Lower lobe of right lung (tissue), 2 donors: ENCODE measurements at regions not wholly inside any gene's neighbourhood (a gene's known extent, or its start where the extent isn't known, plus 50 kb on each side); places are given as distances from the start of the nearest gene placed in this dataset.

Source experiments
- ATAC-seq, 2 donors: fragments of 200-7000 bp; cut with Tn5 transposase; one replicate each; pipeline ENCODE4 v1.9.1; 2020 to 2022; ENCODE audit warnings: mild to moderate bottlenecking in 2 of 2, moderate library complexity in 2 of 2
- DNase-seq: peaks from one replicate; pipeline ENCODE4 v3.0.0-alpha.2; 2020
- H3K27ac ChIP-seq: fragments of 200-600 bp; one replicate; pipeline ENCODE4 v1.8.0; 2022
- H3K27me3 ChIP-seq: fragments of 200-600 bp; one replicate; pipeline ENCODE4 v1.8.0; 2022; ENCODE audit warnings: low read depth
- H3K36me3 ChIP-seq: fragments of 200-600 bp; one replicate; pipeline ENCODE4 v1.8.0; 2022; ENCODE audit warnings: mild to moderate bottlenecking
- H3K4me1 ChIP-seq: fragments of 200-600 bp; one replicate; pipeline ENCODE4 v1.8.0; 2022
- H3K4me3 ChIP-seq: fragments of 200-600 bp; one replicate; pipeline ENCODE4 v1.8.0; 2022; ENCODE audit warnings: mild to moderate bottlenecking
- H3K9me3 ChIP-seq: fragments of 200-600 bp; one replicate; pipeline ENCODE4 v1.8.0; 2022
- CTCF ChIP-seq: fragments of 200-600 bp; IDR thresholded peaks from one replicate; pipeline ENCODE4 v1.8.0; 2022; ENCODE audit warnings: antibody characterized with exemption, mild to moderate bottlenecking
- intact Hi-C: fragments of 100-400 bp; cut with DNase I; formaldehyde crosslinking; loops from one replicate; pipeline ENCODE4 v1.11.0; 2022
- donor health status: DM: no; HTN: yes; CAD: no; lungs with severe emphysema.

- H3K4me1 ChIP-seq, result no peaks in the 10 kb centered on the region
- TF ChIP-seq CTCF, result no peak
- no peak overlapping the region for H3K27ac ChIP-seq
- no peaks in the 10 kb centered on the region for H3K36me3 ChIP-seq
- H3K4me3 ChIP-seq, result no peak overlapping the region
- no peak for ATAC-seq
- intact Hi-C loops, result no loop called here
- DNase-seq, result no peak
- no peaks in the 10 kb centered on the region for H3K9me3 ChIP-seq
- no peaks in the 10 kb centered on the region for H3K27me3 ChIP-seq
Observed at GRCh38 chr4:177569434-177569833, 127.2 kb upstream of the AGA start.

GRCh38 chr4:177573507-177573906, 131.3 kb upstream of the AGA start:
- no peak for DNase-seq

GRCh38 chr4:177574446-177574845, 132.2 kb upstream of the AGA start:
- ATAC-seq, result no peak
- H3K27ac ChIP-seq, result no peak overlapping the region
- intact Hi-C loops, result no loop called here
- H3K27me3 ChIP-seq, result no peaks in the 10 kb centered on the region
- H3K4me3 ChIP-seq, result no peak overlapping the region
- no peak for DNase-seq
- no peaks in the 10 kb centered on the region for H3K4me1 ChIP-seq
- H3K36me3 ChIP-seq, result no peaks in the 10 kb centered on the region
- TF ChIP-seq CTCF, result no peak
- H3K9me3 ChIP-seq, result no peaks in the 10 kb centered on the region

More at GRCh38 chr4:177573507-177573906, 131.3 kb upstream of the AGA start:
- Histone ChIP-seq H3K36me3 (no peaks in the 10 kb centered on the region), H3K27me3 (no peaks in the 10 kb centered on the region), H3K9me3 (no peaks in the 10 kb centered on the region), H3K4me1 (no peaks in the 10 kb centered on the region), H3K27ac (no peak overlapping the region), H3K4me3 (no peak overlapping the region)
- intact Hi-C loops, result no loop called here
- ATAC-seq, result no peak
- TF ChIP-seq CTCF, result no peak

- ATAC-seq (no peak), DNase-seq (no peak)
- TF ChIP-seq CTCF, result no peak
- Histone ChIP-seq H3K9me3 (no peaks in the 10 kb centered on the region), H3K27me3 (no peaks in the 10 kb centered on the region), H3K36me3 (no peaks in the 10 kb centered on the region), H3K4me1 (no peaks in the 10 kb centered on the region), H3K4me3 (no peak overlapping the region), H3K27ac (no peak overlapping the region)
- intact Hi-C loops, result no loop called here
Observed at GRCh38 chr4:177579649-177580048, 137.4 kb upstream of the AGA start.

- no peak overlapping the region for H3K4me3 ChIP-seq
- intact Hi-C loops, result no loop called here
- H3K27ac ChIP-seq, result no peak overlapping the region
- ATAC-seq (no peak), DNase-seq (no peak)
- no peaks in the 10 kb centered on the region for H3K4me1 ChIP-seq
- TF ChIP-seq CTCF, result no peak
- no peaks in the 10 kb centered on the region for H3K36me3 ChIP-seq
- no peaks in the 10 kb centered on the region for H3K9me3 ChIP-seq
- H3K27me3 ChIP-seq, result no peaks in the 10 kb centered on the region
Observed at GRCh38 chr4:177582992-177583391, 140.8 kb upstream of the AGA start.

GRCh38 chr4:177587989-177588388, 145.8 kb upstream of the AGA start:
- no peak for DNase-seq
- no peak overlapping the region for H3K27ac ChIP-seq
- ATAC-seq, result no peak
- H3K27me3 ChIP-seq, result no peaks in the 10 kb centered on the region
- no peak for TF ChIP-seq CTCF
- H3K36me3 ChIP-seq, result no peaks in the 10 kb centered on the region
- H3K9me3 ChIP-seq, result no peaks in the 10 kb centered on the region
- intact Hi-C loops, result no loop called here
- no peaks in the 10 kb centered on the region for H3K4me1 ChIP-seq
- H3K4me3 ChIP-seq, result no peak overlapping the region
